BLaER1 (cell line): ENCODE measurements at regions not wholly inside any gene's neighbourhood (a gene's known extent, or its start where the extent isn't known, plus 50 kb on each side); places are given as distances from the start of the nearest gene placed in this dataset.

Source experiments
- H3K27ac ChIP-seq: shearing (Covaris generic); formaldehyde crosslinking; 2 replicates; pipeline ENCODE4 v1.8.1; 2022
- H3K27me3 ChIP-seq: shearing (Covaris generic); formaldehyde crosslinking; 2 replicates; pipeline ENCODE4 v1.8.1; 2022
- H3K36me3 ChIP-seq: shearing (Covaris generic); formaldehyde crosslinking; 2 replicates; pipeline ENCODE4 v1.8.1; 2022
- H3K4me1 ChIP-seq: shearing (Covaris generic); formaldehyde crosslinking; 2 replicates; pipeline ENCODE4 v1.8.1; 2022
- H3K4me2 ChIP-seq: shearing (Covaris generic); formaldehyde crosslinking; 2 replicates; pipeline ENCODE4 v1.8.1; 2022
- H3K4me3 ChIP-seq: shearing (Covaris generic); formaldehyde crosslinking; 2 replicates; pipeline ENCODE4 v1.8.1; 2022
- H3K9ac ChIP-seq: shearing (Covaris generic); formaldehyde crosslinking; 2 replicates; pipeline ENCODE4 v1.8.1; 2022
- H3K9me3 ChIP-seq: shearing (Covaris generic); formaldehyde crosslinking; 2 replicates; pipeline ENCODE4 v1.8.1; 2022
- H4K20me1 ChIP-seq: shearing (Covaris generic); formaldehyde crosslinking; 2 replicates; pipeline ENCODE4 v1.8.1; 2022
- Cebpa-rat ChIP-seq: shearing (Covaris generic); IDR thresholded peaks from 2 replicates; pipeline ENCODE4 v1.8.1; 2022

DNA sequence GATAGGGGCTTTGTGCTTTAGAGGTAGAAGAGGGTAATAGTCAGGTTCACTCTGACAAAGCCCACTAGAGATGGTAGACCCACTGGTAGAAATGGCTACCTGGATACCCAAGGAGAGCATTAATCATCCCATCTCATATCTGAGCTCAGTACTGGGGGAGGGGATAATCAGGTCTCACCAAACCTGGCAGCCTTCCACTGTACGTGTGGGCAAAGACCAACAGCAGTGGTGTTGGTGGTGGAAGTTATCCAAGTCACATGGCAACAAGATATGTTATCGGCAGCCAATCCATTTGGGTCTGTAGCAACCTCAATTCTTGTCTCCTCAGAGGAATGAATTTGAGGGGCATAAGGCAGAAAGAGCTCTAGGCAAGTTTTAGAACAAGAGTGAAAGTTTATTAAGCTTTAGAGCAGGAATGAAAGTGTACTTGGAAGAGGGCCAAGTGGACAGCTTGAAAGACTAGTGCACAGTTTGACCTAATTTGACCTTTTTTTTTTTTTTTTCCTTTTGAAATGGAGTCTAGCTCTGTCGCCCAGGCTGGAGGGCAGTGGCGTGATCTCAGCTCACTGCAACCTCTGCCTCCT is 67.0 kb upstream of the CXCL13 start:
- H3K9ac ChIP-seq: no peak overlapping the region
- H3K27ac ChIP-seq: no peak overlapping the region
- no peak overlapping the region for H3K4me3 ChIP-seq
- H3K9me3 ChIP-seq: no peaks in the 10 kb centered on the region
- no peaks in the 10 kb centered on the region for H3K27me3 ChIP-seq
- H4K20me1 ChIP-seq: no peaks in the 10 kb centered on the region
- no peaks in the 10 kb centered on the region for H3K4me1 ChIP-seq
- H3K36me3 ChIP-seq: no peaks in the 10 kb centered on the region
- no peak for TF ChIP-seq Cebpa-rat
- no peak overlapping the region for H3K4me2 ChIP-seq
